Peyer's patch (tissue), 4 donors: ENCODE measurements at regions not wholly inside any gene's neighbourhood (a gene's known extent, or its start where the extent isn't known, plus 50 kb on each side); places are given as distances from the start of the nearest gene placed in this dataset.

Source experiments
- DNase-seq, 3 donors: peaks; one replicate each; pipeline ENCODE4 v3.0.0-alpha.2; 2017 to 2019
- H3K27ac ChIP-seq, 4 donors: fragments of 200-600 bp; sonication (generic); one replicate each; pipeline ENCODE4 v1.5.1; 2016 to 2019
- H3K27me3 ChIP-seq, 2 donors: fragments of 200-600 bp; sonication (generic); one replicate each; pipeline ENCODE4 v1.5.1; 2019
- H3K36me3 ChIP-seq, 3 donors: fragments of 200-600 bp; sonication (generic); one replicate each; pipeline ENCODE4 v1.5.1; 2016 to 2019
- H3K4me1 ChIP-seq, 4 donors: fragments of 200-600 bp; sonication (generic); one replicate each; pipeline ENCODE4 v1.5.1; 2016 to 2019
- H3K4me3 ChIP-seq, 4 donors: fragments of 200-600 bp; sonication (generic); 1 replicate in 3 of 4; 2 replicates in 1 of 4; pipeline ENCODE4 v1.5.1; 2016 to 2019; ENCODE audit warnings: mild to moderate bottlenecking in 1 of 4
- H3K9me3 ChIP-seq, 4 donors: fragments of 200-600 bp; sonication (generic); one replicate each; pipeline ENCODE4 v1.5.1; 2016 to 2019; ENCODE audit warnings: mild to moderate bottlenecking in 1 of 4
- POLR2A ChIP-seq, 2 donors: fragments of 450-650 bp; IDR thresholded peaks; one replicate each; pipeline ENCODE4 v1.5.1; 2017; ENCODE audit warnings: antibody characterized with exemption in 2 of 2, mild to moderate bottlenecking in 2 of 2, moderate library complexity in 2 of 2
- TF ChIP-seq, protein P1 (sequence below), 6 experiments: fragments of 450-650 bp in 4 of 6; fragments of 200-600 bp in 2 of 6; sonication (generic) in 1 of 6; IDR thresholded peaks; one replicate each; pipeline ENCODE4 v1.5.1; 2017 to 2019; ENCODE audit warnings: antibody characterized with exemption in 6 of 6, mild to moderate bottlenecking in 3 of 6, moderate library complexity in 1 of 6

DNA sequence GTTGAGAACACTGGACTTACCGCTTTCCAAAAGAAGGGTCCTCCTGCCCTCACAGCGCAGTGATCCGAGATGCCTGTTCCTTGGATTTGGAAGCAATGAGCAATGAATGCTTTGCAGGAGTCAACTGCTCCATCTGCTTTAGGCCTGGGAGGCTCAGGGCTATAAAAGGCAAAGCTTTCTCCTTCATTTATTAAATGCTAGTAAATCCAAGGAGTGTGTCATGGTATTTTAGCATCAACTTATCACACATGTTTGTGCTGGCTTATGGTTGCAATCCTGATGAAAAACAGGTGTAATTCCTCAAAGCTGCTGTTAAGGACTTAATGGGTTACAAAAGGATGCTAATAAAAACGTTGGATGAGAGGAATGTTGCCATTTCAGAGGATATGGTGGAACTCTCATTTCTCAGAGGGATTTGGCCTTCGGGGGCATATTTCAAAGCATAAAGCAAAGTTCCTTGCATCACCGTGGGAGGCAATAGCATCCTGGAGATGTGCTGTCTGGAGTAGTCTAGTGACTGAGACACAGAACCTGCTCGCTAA is 158.5 kb upstream of the TPM1 start:
- no peaks in the 10 kb centered on the region for H3K36me3 ChIP-seq
- H3K4me1 ChIP-seq: peaks cover 0 to 11% (median 0%) of the 10 kb centered on the region in 4 donors
- no peak for TF ChIP-seq POLR2A (IDR thresholded peaks at IDR 0.05)
- TF ChIP-seq, protein P1, sequence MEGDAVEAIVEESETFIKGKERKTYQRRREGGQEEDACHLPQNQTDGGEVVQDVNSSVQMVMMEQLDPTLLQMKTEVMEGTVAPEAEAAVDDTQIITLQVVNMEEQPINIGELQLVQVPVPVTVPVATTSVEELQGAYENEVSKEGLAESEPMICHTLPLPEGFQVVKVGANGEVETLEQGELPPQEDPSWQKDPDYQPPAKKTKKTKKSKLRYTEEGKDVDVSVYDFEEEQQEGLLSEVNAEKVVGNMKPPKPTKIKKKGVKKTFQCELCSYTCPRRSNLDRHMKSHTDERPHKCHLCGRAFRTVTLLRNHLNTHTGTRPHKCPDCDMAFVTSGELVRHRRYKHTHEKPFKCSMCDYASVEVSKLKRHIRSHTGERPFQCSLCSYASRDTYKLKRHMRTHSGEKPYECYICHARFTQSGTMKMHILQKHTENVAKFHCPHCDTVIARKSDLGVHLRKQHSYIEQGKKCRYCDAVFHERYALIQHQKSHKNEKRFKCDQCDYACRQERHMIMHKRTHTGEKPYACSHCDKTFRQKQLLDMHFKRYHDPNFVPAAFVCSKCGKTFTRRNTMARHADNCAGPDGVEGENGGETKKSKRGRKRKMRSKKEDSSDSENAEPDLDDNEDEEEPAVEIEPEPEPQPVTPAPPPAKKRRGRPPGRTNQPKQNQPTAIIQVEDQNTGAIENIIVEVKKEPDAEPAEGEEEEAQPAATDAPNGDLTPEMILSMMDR (IDR thresholded peaks at IDR 0.05): no peak
- H3K4me3 ChIP-seq: no peak overlapping the region
- peak overlapping the region in 1 of 4 donors; percentile 24 for H3K27ac ChIP-seq
- DNase-seq: no peak
- no peaks in the 10 kb centered on the region for H3K9me3 ChIP-seq
- no peaks in the 10 kb centered on the region for H3K27me3 ChIP-seq

GRCh38 chr15:62886431-62887071 is 156.0 kb upstream of the TPM1 start:
- Histone ChIP-seq H3K36me3 (no peaks in the 10 kb centered on the region), H3K27ac (peak overlapping the region in 1 of 4 donors; percentile 49), H3K4me3 (no peak overlapping the region), H3K9me3 (no peaks in the 10 kb centered on the region), H3K27me3 (no peaks in the 10 kb centered on the region), H3K4me1 (peaks cover 0 to 11% (median 0%) of the 10 kb centered on the region in 4 donors)
- TF ChIP-seq, protein P1 (IDR thresholded peaks at IDR 0.05): no peak
- no peak for TF ChIP-seq POLR2A (IDR thresholded peaks at IDR 0.05)
- no peak for DNase-seq

DNA sequence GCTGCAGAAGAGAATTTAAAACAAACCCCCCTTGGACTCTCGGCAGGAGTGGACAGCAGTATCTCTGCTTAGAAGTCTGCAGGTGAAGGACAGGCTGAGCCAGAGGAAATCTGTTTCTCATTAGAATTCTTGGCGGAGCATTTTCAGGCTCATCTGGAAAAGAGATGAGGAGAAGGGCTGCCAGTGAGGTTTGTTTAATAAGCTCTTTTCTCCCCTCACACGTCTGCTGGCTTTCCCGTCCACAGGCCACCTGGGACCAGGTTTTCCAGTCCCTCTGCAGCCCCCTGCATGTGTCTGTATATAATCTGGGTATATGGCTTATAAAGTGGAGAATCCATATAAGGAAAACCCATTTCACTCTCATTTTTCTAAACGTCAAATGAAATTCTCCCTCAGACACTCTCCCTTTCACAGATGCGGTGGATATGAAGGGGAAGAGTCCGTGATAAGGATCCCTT is 155.4 kb upstream of the TPM1 start:
- Histone ChIP-seq H3K36me3 (no peaks in the 10 kb centered on the region), H3K27me3 (no peaks in the 10 kb centered on the region), H3K27ac (peak overlapping the region in 1 of 4 donors; percentile 49), H3K4me3 (no peak overlapping the region), H3K4me1 (peaks cover 0 to 11% (median 0%) of the 10 kb centered on the region in 4 donors), H3K9me3 (no peaks in the 10 kb centered on the region)
- no peak for TF ChIP-seq POLR2A (IDR thresholded peaks at IDR 0.05)
- TF ChIP-seq, protein P1 (IDR thresholded peaks at IDR 0.05): no peak
- DNase-seq: no peak

DNA sequence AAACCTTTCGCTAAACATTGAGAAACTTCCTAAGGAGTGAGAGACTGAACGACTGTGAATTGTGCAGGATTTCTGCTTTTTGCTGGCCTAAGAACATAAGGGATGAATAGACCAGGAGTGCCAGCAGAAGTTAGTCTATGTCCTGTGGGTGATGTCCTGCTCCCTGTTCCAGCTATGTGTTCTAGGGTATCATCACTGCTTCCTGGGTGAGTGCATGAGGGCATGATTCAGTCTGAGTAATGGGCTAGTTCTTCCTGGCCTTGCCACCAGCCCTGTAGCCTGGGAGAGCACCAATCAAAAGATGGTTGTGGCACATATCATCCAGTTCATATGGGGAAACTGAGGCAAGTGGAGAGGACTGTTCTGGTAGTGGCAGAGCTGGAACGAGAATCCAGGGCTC is 153.9 kb upstream of the TPM1 start:
- no peak overlapping the region for H3K27ac ChIP-seq

DNA sequence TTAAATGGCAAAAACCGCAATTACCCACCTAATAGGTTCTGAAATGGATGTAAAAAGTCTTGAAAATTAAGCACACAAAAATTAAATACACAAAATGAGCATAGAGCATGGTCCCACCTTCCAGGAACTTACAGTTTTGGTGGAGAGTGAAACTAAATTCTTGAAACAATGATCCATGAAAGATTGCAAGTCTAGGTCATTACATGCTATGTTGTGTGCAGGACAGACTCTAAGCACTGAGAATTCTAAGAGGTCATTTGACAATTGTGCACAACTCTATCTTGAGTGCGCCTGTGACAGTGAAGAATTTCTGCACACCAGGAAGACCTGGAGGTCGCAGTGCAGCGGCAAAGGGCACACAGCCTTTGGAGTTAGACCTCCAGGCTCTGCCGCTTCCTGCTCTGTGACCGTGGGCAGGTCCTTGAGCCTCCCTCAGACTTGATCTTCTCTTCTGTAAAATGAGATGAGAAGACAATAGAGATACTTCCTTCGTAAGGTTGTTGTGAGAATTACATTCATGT is 153.3 kb upstream of the TPM1 start:
- H3K9me3 ChIP-seq: no peaks in the 10 kb centered on the region
- TF ChIP-seq POLR2A (IDR thresholded peaks at IDR 0.05): no peak
- TF ChIP-seq, protein P1 (IDR thresholded peaks at IDR 0.05): no peak
- DNase-seq: no peak
- H3K4me3 ChIP-seq: no peak overlapping the region
- peaks cover 0 to 11% (median 0%) of the 10 kb centered on the region in 4 donors for H3K4me1 ChIP-seq
- H3K36me3 ChIP-seq: no peaks in the 10 kb centered on the region
- H3K27ac ChIP-seq: peak overlapping the region in 1 of 4 donors; percentile 44
- H3K27me3 ChIP-seq: no peaks in the 10 kb centered on the region

More for the DNA sequence above, 153.9 kb upstream of the TPM1 start:
- Histone ChIP-seq H3K9me3 (no peaks in the 10 kb centered on the region), H3K27me3 (no peaks in the 10 kb centered on the region), H3K4me1 (peaks cover 0 to 11% (median 0%) of the 10 kb centered on the region in 4 donors), H3K36me3 (no peaks in the 10 kb centered on the region), H3K4me3 (no peak overlapping the region)
- TF ChIP-seq POLR2A (IDR thresholded peaks at IDR 0.05): no peak
- TF ChIP-seq, protein P1 (IDR thresholded peaks at IDR 0.05): no peak
- DNase-seq: no peak
